PC-9 (cell line): ENCODE measurements at regions not wholly inside any gene's neighbourhood (a gene's known extent, or its start where the extent isn't known, plus 50 kb on each side); places are given as distances from the start of the nearest gene placed in this dataset.

Experiments
- CTCF ChIP-seq: fragments of 200-600 bp; sonication (generic); conservative IDR thresholded peaks from 2 replicates; pipeline ENCODE4 v1.6.1; 2017; ENCODE audit warnings: mixed run types, antibody characterized with exemption, mild to moderate bottlenecking, moderate library complexity
- EZH2 ChIP-seq: fragments of 200-600 bp; sonication (generic); IDR thresholded peaks from 2 replicates; pipeline ENCODE4 v1.8.0; 2017; ENCODE audit warnings: antibody characterized with exemption, low read depth

- TF ChIP-seq CTCF, result no peak
- no peak for TF ChIP-seq EZH2
These were observed 318.0 kb downstream of the SOX9 start for GRCh38 chr17:72438783-72439182.
